ENCODE measurements at regions not wholly inside any gene's neighbourhood (a gene's known extent, or its start where the extent isn't known, plus 50 kb on each side); places are given as distances from the start of the nearest gene placed in this dataset.

- no peak for DNase-seq
These were observed 480.3 kb downstream of the LIG4 start for GRCh38 chr13:107734891-107735625.

GRCh38 chr13:107733276-107733675 is 482.1 kb downstream of the LIG4 start:
- DNase-seq: no peak

DNA sequence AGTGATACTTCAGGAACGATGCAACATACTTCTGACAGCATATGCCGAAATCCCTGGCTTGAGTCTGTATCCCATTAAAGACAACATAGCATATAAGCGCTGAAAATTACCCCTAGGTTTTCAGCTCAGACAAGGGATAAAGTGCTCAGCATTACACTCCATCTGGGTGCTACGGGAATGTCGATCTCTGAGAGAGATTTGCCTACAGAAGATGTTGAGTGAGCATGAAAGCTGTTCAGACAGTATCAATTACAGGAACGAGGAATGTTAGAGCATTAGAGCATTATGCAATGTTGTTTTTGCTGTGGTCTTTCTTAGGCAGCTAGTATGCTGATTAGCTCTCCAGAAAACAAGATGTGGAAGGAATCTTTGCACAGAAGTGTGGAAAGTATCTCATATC is 484.5 kb downstream of the LIG4 start:
- no peak for DNase-seq

DNA sequence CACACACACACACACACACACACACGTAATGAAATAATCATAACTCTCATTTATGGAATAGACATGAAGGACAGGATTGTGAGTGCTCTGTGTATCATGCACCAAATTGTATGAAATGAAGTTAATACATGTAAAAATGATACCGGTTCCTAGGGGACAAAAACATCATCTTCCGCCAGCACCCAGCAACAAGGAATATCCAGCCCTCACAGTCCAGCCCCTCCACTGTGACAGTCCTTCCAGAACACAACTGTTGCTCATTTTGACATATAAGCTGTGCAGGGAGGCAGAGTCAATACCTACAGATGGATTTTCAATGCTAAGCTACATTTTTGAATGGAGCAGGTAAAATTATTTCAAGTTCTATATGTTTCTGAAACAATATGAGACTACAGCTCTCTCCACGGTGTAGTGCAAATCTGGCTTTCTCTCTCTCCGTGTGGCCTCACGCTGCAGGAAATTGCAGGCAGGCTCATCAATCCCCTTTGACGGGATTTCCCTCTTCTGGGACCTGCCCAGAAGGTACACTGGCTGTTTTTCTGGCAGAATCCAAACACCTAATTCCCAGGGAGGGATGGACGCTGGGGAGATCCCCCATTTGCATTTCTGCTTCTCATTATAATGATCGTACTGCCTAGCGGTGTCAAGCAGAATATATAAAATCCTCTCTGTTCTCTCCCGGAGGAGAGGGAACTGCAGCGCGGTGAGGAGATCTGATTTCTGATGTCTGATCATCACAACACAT is 494.0 kb downstream of the LIG4 start:
- no peak for DNase-seq

GRCh38 chr13:107716741-107717140 is 498.6 kb downstream of the LIG4 start:
- DNase-seq: no peak

DNA sequence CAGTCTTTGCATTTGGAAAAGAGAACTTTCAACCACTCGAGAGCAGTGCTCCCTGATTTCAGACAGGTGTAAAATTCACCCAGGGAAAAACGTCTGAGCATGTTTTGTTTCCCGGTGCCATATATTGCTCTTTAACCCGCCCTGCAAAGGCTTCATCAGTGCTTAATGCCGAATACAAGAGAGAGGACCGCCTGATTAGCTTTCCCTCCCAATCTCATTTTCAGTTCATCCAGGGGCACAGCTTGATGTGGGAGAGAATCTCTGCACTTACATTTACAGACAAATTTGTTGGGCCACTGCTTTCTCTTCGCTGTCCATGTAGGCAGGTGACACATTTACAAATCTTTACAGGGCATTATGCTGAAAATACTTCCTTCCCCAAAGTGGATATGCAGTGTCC is 499.1 kb downstream of the LIG4 start:
- DNase-seq: no peak

GRCh38 chr13:107715496-107715895 is 499.8 kb downstream of the LIG4 start:
- DNase-seq: no peak

DNA sequence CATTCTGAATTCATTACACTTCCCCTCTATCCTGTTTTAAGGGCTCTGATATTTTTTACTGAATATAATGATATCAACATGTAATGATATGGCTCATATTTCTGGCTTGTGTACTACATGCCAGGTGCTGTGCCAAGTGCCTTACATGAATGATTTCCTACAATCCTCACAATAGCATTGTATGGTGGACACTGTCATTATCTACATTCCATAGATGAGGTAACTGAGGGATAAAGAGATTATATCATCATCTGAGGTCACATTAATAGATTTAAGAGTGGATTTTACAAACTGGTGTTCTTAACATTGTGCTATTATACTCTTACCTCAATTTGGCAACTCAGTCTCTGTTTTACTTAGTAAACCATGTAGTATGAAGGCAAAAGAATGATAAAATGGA is 502.0 kb downstream of the LIG4 start:
- no peak for DNase-seq

DNA sequence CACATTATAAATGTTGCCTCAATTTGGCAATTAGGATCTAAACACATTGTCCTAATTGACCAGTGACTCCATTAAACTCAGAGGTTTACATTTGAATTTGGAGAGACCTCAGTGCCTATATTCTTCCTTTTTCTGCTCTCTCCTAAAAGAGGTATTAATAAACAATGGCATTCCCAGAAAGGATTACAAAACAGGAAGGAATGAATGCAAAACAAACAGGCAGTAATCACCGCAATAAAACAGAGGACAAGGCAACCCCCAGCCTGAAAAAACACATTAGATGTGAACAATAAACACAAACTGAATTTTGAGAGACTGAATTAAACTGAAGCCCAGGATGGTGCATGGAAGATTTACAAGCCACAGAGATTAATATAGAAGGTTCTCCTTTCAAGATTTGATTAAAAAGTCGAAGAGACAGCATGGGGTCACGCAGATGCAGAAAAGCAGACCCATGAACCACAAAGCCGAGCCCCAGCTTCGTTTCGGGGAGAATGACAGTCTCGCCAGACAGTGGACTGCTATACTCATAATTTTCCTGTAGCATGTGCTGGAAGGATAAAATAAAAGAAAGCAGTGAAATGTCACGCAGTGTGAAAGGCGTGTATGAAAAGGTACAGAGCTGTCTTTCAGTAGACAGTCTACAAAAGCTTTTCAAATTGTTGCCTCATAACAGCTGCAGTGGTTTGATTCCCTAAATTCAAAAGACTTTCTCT is 503.0 kb downstream of the LIG4 start:
- no peak for DNase-seq

DNA sequence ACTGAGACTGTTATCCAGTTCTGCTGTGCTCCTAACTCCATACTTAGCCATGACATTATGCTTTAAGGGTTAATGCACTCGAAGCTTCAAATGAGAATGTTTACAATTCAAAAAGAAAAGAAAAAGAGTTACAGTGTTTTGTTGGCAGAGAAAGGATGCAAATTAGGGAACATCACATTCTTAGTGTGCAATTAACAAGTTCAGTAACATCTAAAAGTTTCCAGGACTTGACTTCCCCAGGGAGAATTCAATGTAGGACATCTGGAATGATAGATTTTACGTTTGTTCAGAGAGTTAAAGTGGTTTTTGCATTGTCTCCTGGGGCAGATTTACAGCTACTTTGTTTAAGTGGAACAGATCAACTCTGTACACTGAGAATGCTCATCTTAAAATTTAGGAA is 525.2 kb downstream of the LIG4 start:
- no peak for DNase-seq

GRCh38 chr13:107685876-107686275 is 529.5 kb downstream of the LIG4 start:
- no peak for DNase-seq

DNA sequence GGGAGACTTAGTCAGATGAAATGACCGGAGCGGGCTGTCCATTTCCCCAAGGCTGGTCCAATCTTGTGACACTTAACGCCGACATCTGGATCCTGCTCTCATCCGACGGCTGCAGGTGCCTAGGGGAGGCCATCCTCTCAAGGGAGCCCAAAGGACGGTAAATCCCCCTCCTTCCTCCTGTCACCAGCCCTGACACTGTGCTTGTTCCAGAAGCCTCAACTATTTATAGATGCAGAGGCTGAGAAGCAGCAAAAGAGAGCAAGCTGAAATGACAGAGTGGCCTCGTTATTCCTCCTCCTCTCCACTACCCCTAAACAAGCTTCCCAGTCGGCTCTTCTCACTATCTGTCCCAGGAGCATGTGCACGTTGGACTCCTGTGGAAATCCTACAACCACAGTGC is 533.7 kb downstream of the LIG4 start:
- no peak for DNase-seq

DNA sequence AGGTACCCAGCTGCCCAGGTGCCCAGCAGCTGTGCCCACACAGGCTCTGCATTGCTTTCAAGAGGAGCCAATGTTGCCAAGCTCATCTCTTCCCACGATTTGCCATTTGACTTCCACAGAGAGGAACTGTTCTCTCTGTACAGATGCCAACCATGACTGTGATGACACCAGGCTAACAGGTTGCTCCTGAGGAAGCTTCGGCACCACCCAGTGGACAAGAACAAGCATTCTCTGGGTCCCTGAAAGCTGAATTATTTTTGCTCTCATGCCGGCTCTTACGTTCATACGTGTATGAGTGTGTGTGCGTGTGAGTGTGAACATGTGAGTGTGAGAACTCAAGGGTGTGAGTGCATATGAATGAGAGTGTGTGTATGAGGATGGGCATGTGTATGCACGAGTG is 535.2 kb downstream of the LIG4 start:
- no peak for DNase-seq

DNA sequence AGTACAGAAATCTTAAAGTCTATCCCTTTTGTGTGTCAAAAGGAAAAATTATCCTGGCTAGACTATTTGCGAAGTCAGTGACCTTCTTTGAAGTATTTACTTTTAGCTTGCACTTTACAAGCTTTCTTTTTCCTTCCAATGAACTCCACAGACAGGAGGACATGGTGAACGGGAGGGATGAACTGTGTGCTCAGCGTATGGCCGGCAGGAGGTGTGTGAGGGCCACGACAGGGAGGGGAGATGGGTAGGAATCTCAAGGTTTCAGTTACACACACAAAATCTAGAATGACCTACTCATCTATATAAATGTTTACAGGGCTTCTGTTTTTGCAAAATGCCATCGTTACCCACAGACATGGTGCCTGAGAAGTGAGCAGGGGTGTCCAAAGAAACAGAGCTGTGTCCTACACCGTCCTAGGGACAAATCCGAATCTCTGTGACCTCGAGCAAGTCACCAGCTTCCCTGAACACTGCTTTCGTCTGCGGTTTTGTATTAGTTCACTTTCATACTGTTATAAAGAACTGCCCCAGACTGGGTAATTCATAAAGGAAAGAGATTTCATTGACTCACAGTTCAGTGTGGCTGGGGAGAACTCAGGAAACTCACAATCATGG is 537.2 kb downstream of the LIG4 start:
- DNase-seq: no peak

DNA sequence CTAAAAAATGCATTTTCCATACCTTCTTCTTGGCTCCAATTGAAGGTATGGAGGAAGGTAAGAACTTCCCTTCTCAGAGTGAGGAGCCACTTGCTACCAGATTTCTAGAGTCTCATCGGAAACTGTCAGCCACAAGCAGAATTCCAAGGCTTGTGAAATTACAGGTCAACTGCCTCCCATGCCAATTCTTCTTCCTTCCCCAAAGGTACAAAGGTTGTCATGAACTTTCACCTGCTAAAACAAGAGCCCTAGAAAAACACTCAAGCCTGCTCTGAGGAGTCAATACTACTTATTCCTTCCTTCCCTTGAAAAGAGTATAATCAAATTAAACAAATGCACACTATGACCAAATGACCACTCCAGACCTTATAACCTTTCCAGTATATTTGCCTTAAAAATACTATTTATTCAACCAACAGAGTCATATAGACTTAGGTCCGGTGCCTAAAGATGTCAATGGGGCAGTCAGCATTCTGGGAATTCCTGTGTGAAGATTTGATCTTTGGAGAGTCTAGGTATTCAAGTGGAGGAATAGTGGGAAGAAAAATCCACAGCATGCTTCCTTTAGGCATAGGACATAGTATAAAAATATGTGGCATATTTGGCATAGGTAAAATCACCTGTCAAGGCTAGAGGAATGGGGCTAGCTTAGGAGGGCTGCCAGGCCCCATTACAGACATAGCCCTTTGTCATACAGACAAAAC is 539.3 kb downstream of the LIG4 start:
- no peak for DNase-seq

GRCh38 chr13:107669391-107669993 is 545.8 kb downstream of the LIG4 start:
- no peak for DNase-seq

DNA sequence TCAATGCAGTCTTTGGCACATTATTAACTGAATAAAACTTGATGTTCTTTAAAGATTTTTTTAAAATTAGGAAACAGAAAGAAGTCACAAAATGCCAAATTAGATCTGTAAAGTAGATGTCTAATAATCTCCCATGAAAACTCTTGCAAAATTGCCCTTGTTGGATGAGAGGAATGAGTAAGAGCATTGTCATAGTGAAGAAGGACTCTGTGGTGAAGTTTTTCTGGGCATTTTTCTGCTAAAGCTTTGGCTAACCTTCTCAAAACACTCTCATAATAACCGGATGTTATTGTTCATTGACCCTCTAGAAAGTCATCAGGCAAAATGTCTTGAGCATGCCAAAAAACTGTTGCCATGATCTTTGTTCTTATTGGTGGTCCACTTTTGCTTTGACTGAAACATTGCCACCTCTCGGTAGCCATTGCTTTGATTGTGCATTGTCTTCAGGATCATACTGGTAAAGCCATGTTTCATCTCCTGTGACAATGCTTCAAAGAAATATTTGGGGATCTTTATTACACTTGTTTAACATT is 549.3 kb downstream of the LIG4 start:
- DNase-seq: no peak

DNA sequence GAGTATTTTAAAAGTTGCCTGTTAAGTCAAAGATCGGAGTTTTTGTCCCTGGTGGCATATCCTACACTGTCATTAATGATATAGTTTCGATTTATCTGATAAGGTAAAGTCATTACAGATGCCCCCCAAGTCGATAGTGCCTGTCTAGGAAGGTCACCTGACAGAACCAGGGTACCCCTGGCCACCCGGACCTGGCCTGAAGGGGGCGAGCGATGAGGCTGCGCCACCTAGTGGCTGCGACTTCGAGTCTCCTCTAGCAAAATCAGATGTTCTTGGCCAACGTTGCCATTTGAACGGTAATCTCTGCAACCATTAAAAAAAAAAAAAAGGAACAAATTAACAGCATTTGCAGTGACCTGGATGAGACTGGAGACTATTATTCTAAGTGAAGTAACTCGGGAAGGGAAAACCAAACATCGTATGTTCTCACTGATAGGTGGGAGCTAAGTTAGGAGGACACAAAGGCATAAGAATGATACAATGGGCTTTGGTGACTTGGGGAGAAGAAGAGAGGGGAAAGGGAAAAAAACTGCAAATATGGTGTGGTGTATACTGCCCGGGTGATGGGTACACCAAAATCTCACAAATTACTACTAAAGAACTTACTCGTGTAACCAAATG is 565.1 kb downstream of the LIG4 start:
- no peak for DNase-seq

- no peak for DNase-seq
These were observed 566.3 kb downstream of the LIG4 start for GRCh38 chr13:107649079-107649478.

GRCh38 chr13:107644136-107644535 is 571.2 kb downstream of the LIG4 start:
- no peak for DNase-seq

- no peak for DNase-seq
These were observed 571.7 kb downstream of the LIG4 start for GRCh38 chr13:107643615-107644014.

- DNase-seq: no peak
These were observed 572.5 kb downstream of the LIG4 start for GRCh38 chr13:107642831-107643230.
